Astrocyte (in vitro differentiated cells and primary cell): ENCODE measurements at regions not wholly inside any gene's neighbourhood (a gene's known extent, or its start where the extent isn't known, plus 50 kb on each side); places are given as distances from the start of the nearest gene placed in this dataset.
"Not testable (repeated sequence)": the region's sequence is repeated elsewhere in the genome, so short reads cannot be mapped to it uniquely, and the experiment has no call there.

Experiments used
- DNase-seq: peaks from one replicate; pipeline ENCODE4 v3.0.0-alpha.2; 2010; ENCODE audit warnings: low read depth
- FAIRE-seq: peaks from 2 replicates; lab custom pipeline; 2011; peaks lifted over from hg19 to GRCh38; lab: Jason Lieb, UNC
- H2AFZ ChIP-seq: 2 replicates; pipeline ENCODE4 v1.6.0; 2012; ENCODE audit warnings: low read depth, low read length, inconsistent platforms
- H3K27ac ChIP-seq: 2 replicates; pipeline ENCODE4 v1.5.1; 2011; ENCODE audit warnings: low read depth, low read length, inconsistent platforms
- H3K27me3 ChIP-seq: 2 replicates; pipeline ENCODE4 v1.6.0; 2011; ENCODE audit warnings: low read length, inconsistent platforms; ENCODE audit not compliant: insufficient read depth
- H3K36me3 ChIP-seq: 2 replicates; pipeline ENCODE4 v1.5.1; 2011; ENCODE audit warnings: low read length, inconsistent platforms; ENCODE audit not compliant: insufficient read depth
- H3K4me1 ChIP-seq: 2 replicates; pipeline ENCODE4 v1.5.1; 2011; ENCODE audit warnings: low read length, inconsistent platforms; ENCODE audit not compliant: insufficient read depth
- H3K4me2 ChIP-seq: 2 replicates; pipeline ENCODE4 v1.6.0; 2012; ENCODE audit warnings: low read length, inconsistent platforms
- H3K4me3 ChIP-seq: 2 replicates; pipeline ENCODE4 v1.5.1; 2011; ENCODE audit warnings: low read depth, mild to moderate bottlenecking, low read length, inconsistent platforms; ENCODE audit not compliant: insufficient read depth
- H3K79me2 ChIP-seq: 2 replicates; pipeline ENCODE4 v1.6.0; 2012; ENCODE audit warnings: mild to moderate bottlenecking, low read length, inconsistent platforms; ENCODE audit not compliant: insufficient read depth
- H3K9ac ChIP-seq: 2 replicates; pipeline ENCODE4 v1.6.0; 2012; ENCODE audit warnings: mild to moderate bottlenecking, low read length, inconsistent platforms
- H3K9me3 ChIP-seq: 2 replicates; pipeline ENCODE4 v1.5.1; 2012; ENCODE audit warnings: low read depth, mild to moderate bottlenecking, low read length, inconsistent platforms; ENCODE audit not compliant: insufficient read depth
- H4K20me1 ChIP-seq: 2 replicates; pipeline ENCODE4 v1.6.0; 2012; ENCODE audit warnings: low read length, inconsistent platforms; ENCODE audit not compliant: insufficient read depth
- H3K27ac Mint-ChIP-seq: one replicate; pipeline ENCODE4 v1.8.0; 2021; ENCODE audit warnings: mild to moderate bottlenecking, mixed read lengths; ENCODE audit not compliant: unreplicated experiment
- H3K27me3 Mint-ChIP-seq: one replicate; pipeline ENCODE4 v1.8.0; 2021; ENCODE audit warnings: low read depth, mixed read lengths; ENCODE audit not compliant: unreplicated experiment
- H3K36me3 Mint-ChIP-seq: one replicate; pipeline ENCODE4 v1.8.0; 2021; ENCODE audit warnings: low read depth, mixed read lengths; ENCODE audit not compliant: unreplicated experiment
- H3K4me1 Mint-ChIP-seq: one replicate; pipeline ENCODE4 v1.8.0; 2021; ENCODE audit warnings: low read depth, mixed read lengths; ENCODE audit not compliant: unreplicated experiment
- H3K4me3 Mint-ChIP-seq: one replicate; pipeline ENCODE4 v1.8.0; 2021; ENCODE audit warnings: mild to moderate bottlenecking, moderate library complexity, mixed read lengths; ENCODE audit not compliant: unreplicated experiment
- H3K9me3 Mint-ChIP-seq: one replicate; pipeline ENCODE4 v1.8.0; 2021; ENCODE audit warnings: mild to moderate bottlenecking, mixed read lengths; ENCODE audit not compliant: unreplicated experiment
- CTCF ChIP-seq: IDR thresholded peaks from 2 replicates; pipeline ENCODE4 v1.5.1; 2011; ENCODE audit warnings: low read depth, mild to moderate bottlenecking, inconsistent platforms, low read length, moderate library complexity; ENCODE audit not compliant: insufficient read depth
- EZH2 ChIP-seq: IDR thresholded peaks from 2 replicates; pipeline ENCODE4 v1.6.1; 2012; ENCODE audit warnings: mild to moderate bottlenecking, low read length, inconsistent platforms; ENCODE audit not compliant: insufficient read depth

DNA sequence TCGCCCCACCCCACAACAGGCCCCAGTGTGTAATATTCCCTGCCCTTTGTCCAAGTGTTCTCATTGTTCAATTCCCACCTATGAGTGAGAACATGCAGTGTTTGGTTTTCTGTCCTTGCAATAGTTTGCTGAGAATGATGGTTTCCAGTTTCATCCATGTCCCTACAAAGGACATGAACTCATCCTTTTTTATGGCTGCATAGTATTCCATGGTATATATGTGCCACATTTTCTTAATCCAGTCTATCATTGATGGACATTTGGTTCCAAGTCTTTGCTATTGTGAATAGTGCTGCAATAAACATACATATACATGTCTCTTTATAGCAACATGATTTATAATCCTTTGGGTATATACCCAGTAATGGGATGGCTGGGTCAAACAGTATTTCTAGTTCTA lies 132.7 kb downstream of the SNX10 start:
- H3K36me3 Mint-ChIP-seq, H3K4me3 Mint-ChIP-seq, H3K9ac ChIP-seq: not testable (repeated sequence)

GRCh38 chr7:26425655-26426054 lies 134.0 kb downstream of the SNX10 start:
- H3K4me1 ChIP-seq, result no peaks in the 10 kb centered on the region
- H3K27ac Mint-ChIP-seq, result no peak overlapping the region
- no peak for FAIRE-seq
- H4K20me1 ChIP-seq, result no peaks in the 10 kb centered on the region
- no peak for DNase-seq
- no peak overlapping the region for H2AFZ ChIP-seq
- no peak overlapping the region for H3K4me3 Mint-ChIP-seq
- H3K27ac ChIP-seq, result no peak overlapping the region
- H3K9ac ChIP-seq, result no peak overlapping the region
- no peaks in the 10 kb centered on the region for H3K9me3 Mint-ChIP-seq
- no peaks in the 10 kb centered on the region for H3K27me3 Mint-ChIP-seq
- no peaks in the 10 kb centered on the region for H3K4me1 Mint-ChIP-seq
- H3K4me3 ChIP-seq, result no peak overlapping the region
- H3K9me3 ChIP-seq, result no peaks in the 10 kb centered on the region
- TF ChIP-seq CTCF, result no peak
- no peak for TF ChIP-seq EZH2
- no peaks in the 10 kb centered on the region for H3K36me3 ChIP-seq
- H3K79me2 ChIP-seq, result no peaks in the 10 kb centered on the region
- no peaks in the 10 kb centered on the region for H3K36me3 Mint-ChIP-seq
- H3K27me3 ChIP-seq, result no peaks in the 10 kb centered on the region
- no peak overlapping the region for H3K4me2 ChIP-seq

More for the DNA sequence above, 132.7 kb downstream of the SNX10 start:
- not testable (repeated sequence) for H3K4me1 ChIP-seq, H3K4me3 ChIP-seq, H2AFZ ChIP-seq, H3K4me1 Mint-ChIP-seq, H3K27ac Mint-ChIP-seq, H3K9me3 ChIP-seq, H3K79me2 ChIP-seq, H3K36me3 ChIP-seq, H3K27me3 Mint-ChIP-seq, H4K20me1 ChIP-seq, H3K4me2 ChIP-seq, H3K27ac ChIP-seq, DNase-seq, H3K27me3 ChIP-seq, FAIRE-seq, H3K9me3 Mint-ChIP-seq

GRCh38 chr7:26426096-26426495 lies 134.4 kb downstream of the SNX10 start:
- Mint-ChIP-seq H3K27ac (no peak overlapping the region), H3K36me3 (no peaks in the 10 kb centered on the region), H3K9me3 (no peaks in the 10 kb centered on the region), H3K4me1 (no peaks in the 10 kb centered on the region), H3K27me3 (no peaks in the 10 kb centered on the region), H3K4me3 (no peak overlapping the region)
- Histone ChIP-seq H3K36me3 (no peaks in the 10 kb centered on the region), H4K20me1 (no peaks in the 10 kb centered on the region), H3K27ac (no peak overlapping the region), H3K4me1 (no peaks in the 10 kb centered on the region), H3K9me3 (no peaks in the 10 kb centered on the region), H3K27me3 (no peaks in the 10 kb centered on the region), H3K9ac (no peak overlapping the region), H3K4me3 (no peak overlapping the region), H3K79me2 (no peaks in the 10 kb centered on the region), H2AFZ (no peak overlapping the region), H3K4me2 (no peak overlapping the region)
- DNase-seq, result no peak
- no peak for TF ChIP-seq CTCF
- no peak for TF ChIP-seq EZH2
- FAIRE-seq, result no peak
